ENCODE measurements at regions not wholly inside any gene's neighbourhood (a gene's known extent, or its start where the extent isn't known, plus 50 kb on each side); places are given as distances from the start of the nearest gene placed in this dataset.

- TF ChIP-seq CTCF (IDR thresholded peaks at IDR 0.05) (no peak), POLR2AphosphoS5 (IDR thresholded peaks at IDR 0.05) (no peak), POLR2A (IDR thresholded peaks at IDR 0.05) (no peak)
These were observed 174.0 kb upstream of the NEBL start for GRCh38 chr10:21071001-21071673.

Measured in breast epithelium (tissue), 3 donors.